ENCODE measurements at regions not wholly inside any gene's neighbourhood (a gene's known extent, or its start where the extent isn't known, plus 50 kb on each side); places are given as distances from the start of the nearest gene placed in this dataset.

DNA sequence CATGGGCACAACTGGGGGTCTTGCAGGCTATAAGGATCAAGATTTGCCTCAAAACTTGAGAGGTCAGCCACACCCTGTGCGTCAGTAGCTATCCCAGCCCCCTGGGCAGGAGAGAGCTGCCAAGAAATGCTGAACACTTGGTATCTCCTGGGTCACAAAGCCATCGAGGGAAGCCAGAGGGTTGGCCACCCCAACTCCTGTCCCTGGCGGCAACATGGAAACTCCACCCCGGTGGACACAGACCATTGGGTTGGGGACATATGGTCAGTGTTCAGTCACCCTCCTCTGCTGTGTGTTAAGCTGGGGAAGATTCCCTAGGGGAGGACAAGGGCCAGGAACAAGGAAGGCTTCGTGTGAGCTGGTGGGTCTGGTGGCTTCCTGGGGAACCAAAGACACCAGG, 140.6 kb downstream of the C5orf15 start:
- DNase-seq: no peak

DNA sequence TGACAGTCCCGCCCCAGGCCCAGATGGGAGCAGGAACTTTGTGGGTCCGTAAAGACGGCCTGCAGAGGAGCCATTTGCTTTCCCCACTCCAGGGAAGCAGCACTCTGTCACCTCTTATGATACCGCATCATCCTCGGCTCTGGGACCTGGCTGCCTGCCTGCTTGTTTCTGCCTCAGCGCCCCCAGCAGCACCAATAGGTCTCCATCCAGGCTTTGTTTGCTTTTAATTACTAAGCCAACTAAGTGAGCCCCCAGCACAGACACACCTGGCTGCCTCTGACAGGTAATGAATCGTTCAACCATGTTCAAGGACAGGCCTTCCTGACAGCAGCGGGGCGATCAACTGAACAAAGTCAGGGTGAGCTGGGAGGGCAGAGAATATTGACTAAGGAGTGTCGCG, 141.4 kb downstream of the C5orf15 start:
- DNase-seq: no peak

GRCh38 chr5:133825631-133826289, 142.7 kb downstream of the C5orf15 start:
- no peak for DNase-seq

DNA sequence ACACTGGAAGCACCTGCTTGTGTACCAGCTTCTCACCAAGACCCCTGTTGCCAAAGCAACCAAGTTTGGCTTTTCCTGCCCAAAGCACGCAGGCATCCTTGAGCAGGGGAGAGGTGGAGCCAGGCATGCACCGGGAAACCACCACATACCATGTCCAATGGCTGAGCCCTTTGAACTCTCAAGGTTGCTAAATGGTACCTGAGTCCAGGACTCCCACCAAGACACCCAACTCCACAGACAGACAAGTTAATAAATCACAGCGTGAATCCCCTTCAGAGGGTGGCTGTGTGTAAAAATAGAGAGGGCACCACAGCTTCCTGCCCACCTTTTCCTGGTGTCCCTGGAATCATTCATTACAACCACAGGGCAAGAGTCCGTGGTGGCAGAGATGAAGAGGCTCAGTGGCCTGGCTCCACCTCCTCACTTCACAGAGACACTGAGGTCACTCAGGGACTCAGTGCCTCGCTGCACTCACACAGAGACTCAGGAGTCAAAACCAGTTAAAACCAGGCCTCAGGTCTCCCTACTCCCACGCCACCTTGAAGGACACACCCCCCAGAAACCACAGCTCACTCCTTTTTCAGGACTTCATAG, 143.7 kb downstream of the C5orf15 start:
- no peak for DNase-seq

DNA sequence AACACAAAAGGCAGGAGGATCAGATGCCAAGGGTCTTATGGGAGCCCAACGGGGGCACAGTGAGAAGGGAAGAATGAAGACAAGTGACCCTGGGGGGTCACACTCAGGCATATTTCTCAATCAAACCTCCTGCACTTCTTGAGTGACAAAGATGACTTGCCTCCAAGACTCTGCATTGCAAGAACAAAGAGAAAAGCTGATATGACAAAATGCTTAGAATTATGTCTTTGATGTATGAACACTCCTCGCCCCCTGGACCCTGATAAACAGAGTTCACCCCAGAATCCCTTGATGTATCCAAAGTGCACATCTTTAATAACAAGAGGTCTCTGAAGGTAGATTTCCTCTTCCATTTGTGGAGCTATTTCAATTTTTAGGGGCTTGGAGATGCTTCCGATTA, 146.5 kb downstream of the C5orf15 start:
- DNase-seq: no peak

GRCh38 chr5:133821311-133821741, 147.1 kb downstream of the C5orf15 start:
- peak; percentile 61 for DNase-seq

GRCh38 chr5:133820507-133820906, 147.9 kb downstream of the C5orf15 start:
- peak; percentile 8 for DNase-seq

DNA sequence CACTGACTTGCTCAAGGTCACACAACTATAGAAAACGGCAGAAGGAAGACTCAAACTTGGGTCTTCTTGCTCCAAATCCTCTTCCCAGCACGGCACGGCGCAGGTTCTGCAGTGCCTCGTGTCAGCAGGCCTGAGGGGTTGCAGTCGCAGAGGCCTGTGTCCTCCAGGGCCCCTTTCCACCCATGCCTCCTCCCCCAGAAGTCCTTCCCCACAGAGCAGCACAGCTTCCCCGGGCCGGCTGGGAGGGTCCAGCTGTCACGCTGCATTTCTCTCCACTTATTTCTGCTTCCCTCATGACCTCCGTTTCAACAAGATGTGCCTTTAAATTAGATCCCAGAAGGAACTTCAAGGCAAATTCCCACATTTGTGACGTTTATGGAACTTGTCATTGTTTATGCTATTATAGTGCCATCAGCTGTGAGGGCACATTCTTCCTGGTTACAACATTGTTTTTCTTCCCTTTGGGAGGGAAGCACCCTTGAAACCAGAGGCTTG, 148.4 kb downstream of the C5orf15 start:
- no peak for DNase-seq

DNA sequence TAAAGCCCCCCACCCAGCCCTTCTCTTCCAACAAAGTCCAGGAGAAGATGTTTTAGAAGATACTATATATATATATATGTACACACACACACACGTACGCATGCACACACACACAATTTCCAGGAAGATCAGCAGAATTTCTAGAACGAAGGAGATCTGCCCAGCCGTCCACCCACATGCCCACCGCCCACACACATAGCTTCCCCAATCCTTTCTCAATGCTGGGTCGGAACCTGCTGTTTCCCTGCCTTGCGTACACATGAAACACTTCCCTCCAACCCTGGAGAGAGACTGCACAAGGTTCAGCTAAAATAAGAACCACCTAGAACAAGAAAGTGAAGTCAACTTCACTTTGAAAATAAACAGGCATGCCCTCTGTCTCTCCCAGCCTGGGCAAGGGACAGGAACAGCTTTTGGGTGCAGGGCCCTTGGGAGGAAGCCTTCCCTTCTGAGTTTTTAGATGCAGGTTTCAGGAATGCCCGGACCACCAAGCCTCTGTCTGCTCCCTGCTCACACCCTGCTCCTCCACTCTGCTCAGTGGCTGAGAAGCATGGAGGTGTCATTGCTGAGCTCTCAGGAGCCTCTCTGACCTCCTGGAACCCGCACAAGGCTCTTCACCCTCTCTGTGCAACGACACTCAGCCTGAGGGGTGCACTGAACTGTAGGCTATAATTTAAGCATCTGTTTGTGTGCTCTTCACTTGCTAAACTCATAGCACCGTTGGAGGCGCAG, 149.4 kb downstream of the C5orf15 start:
- peak; percentile 55 for DNase-seq

DNA sequence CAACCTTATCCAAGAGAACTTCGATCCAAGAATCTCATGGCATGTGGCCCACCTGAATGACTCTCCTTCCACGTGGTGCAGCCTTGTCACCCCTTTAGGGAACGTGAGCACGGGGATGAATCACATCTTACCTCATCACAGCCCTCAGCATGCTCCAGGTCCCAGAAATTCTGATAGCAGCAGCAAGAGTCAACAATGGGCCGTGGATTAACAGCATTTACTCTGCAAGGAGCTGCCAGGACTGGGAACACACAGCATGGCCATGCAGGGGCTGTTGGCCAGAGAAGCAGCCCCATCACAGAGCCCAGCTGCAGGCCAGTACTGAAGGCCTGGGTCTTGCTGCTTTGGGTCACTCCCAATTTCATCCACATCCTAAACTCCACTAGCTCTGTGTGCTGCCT, 150.4 kb downstream of the C5orf15 start:
- DNase-seq: no peak

GRCh38 chr5:133817456-133817855, 151.0 kb downstream of the C5orf15 start:
- no peak for DNase-seq

DNA sequence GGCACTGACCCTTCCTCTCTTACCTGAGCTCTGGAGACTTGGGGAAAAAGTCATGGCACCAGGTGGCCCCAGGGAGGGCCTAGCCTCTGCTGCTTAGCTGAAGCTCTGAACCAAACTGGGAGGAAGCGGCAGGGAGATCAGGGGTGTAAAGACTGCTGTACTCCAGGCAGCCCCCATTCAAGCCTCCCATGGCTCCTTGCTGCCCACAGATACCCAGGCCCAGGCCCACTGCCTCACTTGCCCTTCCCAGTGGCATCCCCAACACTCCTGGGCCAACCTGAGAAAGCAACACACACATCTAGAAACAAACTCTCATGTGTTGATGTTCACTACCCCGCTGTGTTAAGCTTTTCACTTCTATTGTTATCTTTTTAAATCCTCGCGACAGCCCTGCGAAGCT, 151.6 kb downstream of the C5orf15 start:
- DNase-seq: no peak

DNA sequence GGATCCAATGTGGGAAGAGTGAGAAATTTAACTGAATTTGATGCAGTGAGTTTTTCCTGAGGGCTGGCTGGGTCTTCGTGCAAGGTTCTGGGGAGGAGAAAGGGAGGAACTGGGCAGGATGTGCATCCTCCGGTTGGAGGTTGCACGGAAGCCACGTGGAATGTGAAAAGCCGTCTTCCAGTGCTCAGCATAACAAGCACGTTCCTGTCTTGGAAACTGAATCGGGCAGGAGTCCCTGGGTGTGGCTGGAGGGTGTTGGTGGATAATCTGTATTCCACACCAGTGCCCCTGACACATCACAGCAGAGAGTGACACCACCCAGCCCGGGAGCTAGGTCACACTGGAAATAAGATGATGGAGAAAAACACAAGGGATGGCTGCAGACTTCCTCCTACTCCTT, 154.3 kb downstream of the C5orf15 start:
- DNase-seq: no peak

GRCh38 chr5:133811168-133811567, 157.3 kb downstream of the C5orf15 start:
- DNase-seq: no peak

DNA sequence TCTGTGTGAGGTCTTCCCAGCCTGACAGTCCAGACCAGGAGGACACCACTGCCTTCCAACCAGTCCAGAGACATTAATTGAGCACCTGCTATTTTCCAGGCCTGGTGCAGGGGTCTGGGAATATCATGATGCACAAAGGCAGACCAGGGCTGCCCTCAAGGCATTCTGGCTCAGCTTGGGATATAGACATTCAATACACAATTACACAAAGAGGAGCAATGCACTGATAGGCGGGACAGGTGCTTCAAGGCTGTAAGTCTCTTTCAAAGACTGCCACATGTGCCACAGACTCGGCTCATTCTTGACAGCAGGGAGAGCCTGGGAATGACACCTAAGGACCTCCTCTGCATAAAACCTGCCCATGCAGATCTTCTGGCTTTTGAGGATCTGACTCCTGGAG, 158.6 kb downstream of the C5orf15 start:
- no peak for DNase-seq

DNA sequence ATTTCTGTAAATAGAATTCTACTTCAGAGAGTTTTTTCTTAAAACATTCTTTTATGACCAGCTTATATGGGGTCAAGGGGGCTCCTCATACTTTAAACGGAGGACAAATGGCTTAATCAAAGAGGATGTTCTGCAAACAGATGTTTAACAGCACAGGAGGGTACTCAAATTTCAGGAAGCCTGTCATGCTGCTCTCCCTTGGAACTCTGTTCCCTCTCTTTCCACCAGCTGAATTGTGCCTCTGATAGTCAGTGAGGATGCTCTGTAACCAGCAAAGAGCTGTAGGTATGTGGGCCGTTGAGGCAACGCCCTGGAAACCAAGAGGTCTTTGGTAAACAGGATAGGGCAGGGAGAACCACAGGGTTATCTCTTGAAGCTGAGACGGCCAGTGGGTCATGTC, 161.1 kb downstream of the C5orf15 start:
- peak; percentile 8 for DNase-seq

DNA sequence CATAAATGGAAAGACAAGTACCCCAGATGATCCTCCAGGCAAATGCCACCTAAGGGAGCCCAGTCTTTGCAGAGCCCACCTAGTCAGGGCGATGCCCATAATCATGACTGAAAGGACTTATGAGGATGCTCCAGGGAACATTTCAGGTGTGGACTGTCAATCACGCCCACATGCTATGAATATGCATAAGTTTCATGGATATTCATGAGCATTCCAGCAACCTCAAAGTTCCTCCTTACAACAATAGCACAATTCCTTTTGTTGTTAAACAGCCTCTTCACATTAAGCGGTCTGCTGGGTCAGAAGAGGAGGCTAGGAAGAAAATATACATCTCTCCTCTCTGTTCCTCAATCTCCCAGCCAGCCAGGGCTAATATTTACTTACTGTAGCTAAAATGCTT, 161.6 kb downstream of the C5orf15 start:
- no peak for DNase-seq

- DNase-seq: no peak
Measured at GRCh38 chr5:133801955-133802751, 166.3 kb downstream of the C5orf15 start.

DNA sequence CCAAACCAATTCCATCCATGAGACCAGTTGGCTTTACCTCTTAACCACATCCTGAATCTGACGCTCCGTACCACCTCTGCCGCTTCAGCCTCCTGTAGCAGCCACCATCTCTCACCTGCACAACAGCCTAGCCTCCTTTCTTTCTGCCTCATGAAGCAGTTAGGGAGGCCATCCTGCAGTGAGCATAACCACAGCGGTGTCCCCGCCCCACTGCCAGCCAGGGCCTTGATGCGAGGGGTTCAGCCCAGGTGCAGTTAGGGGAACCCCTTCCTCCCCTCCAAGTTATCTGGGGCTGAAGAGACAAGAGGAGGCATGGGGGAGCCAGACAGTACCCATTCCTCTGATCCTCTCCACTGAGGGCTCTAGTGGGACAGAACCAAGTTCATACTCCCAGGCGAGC, 167.0 kb downstream of the C5orf15 start:
- DNase-seq: no peak

GRCh38 chr5:133799571-133800237, 168.7 kb downstream of the C5orf15 start:
- DNase-seq: no peak

- DNase-seq: no peak
Measured at GRCh38 chr5:133797167-133797566, 171.3 kb downstream of the C5orf15 start.

DNA sequence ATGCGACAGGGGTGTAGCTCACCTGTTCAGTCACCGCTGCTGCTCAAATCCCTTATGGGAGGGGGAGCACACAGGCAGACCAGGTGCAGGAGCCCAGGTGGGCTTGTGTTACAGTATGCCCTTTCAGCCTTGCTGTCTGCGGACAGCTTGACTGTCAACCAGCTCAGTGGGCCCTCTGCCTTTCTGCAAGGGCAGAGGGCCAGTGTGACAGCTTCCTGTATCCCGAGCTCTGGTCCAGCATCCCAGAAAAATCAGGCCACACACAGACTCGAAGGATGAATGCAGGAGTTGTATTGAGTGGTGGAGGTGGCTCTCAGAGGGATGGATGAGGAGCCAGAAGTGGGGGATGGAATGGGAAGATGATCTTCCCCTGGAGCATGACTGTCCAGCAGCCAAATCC, 172.2 kb downstream of the C5orf15 start:
- no peak for DNase-seq

Data from OCI-M1 (cell line).